Right cardiac atrium (tissue), 5 donors: ENCODE measurements at regions not wholly inside any gene's neighbourhood (a gene's known extent, or its start where the extent isn't known, plus 50 kb on each side); places are given as distances from the start of the nearest gene placed in this dataset.

Experiments used
- ATAC-seq, 2 donors: fragments of 200-7000 bp; cut with Tn5 transposase; one replicate each; pipeline versions ENCODE4 v1.8.0 to v1.9.1; 2020; ENCODE audit warnings: moderate library complexity in 2 of 2, mild to moderate bottlenecking in 1 of 2
- DNase-seq, 3 donors: peaks; one replicate each; pipeline ENCODE4 v3.0.0-alpha.2; 2020
- H3K27ac ChIP-seq: one replicate; pipeline ENCODE4 v1.5.1; 2013; ENCODE audit warnings: mild to moderate bottlenecking, low read length, control low read depth, moderate library complexity
- H3K27me3 ChIP-seq: one replicate; pipeline ENCODE4 v1.6.1; 2013; ENCODE audit not compliant: control insufficient read depth, insufficient read depth
- H3K4me1 ChIP-seq: one replicate; pipeline ENCODE4 v1.6.1; 2013; ENCODE audit warnings: low read length; ENCODE audit not compliant: control insufficient read depth, insufficient read depth
- H3K4me3 ChIP-seq: one replicate; pipeline ENCODE4 v1.5.1; 2013; ENCODE audit warnings: low read length, control low read depth
- H3K9me3 ChIP-seq: one replicate; pipeline ENCODE4 v1.6.1; 2013; ENCODE audit warnings: low read length; ENCODE audit not compliant: control insufficient read depth
- WGBS: extraction: QIAGEN DNeasy Blood & Tissue Kit; methylation state at CpG from one replicate; pipeline ENCODE4 v1.1.7; 2013; 5-methylcytosine and 5-hydroxymethylcytosine counted together
- intact Hi-C, 4 donors: fragments of 100-400 bp; cut with DNase I; formaldehyde crosslinking; loops; one replicate each; pipeline versions ENCODE4 v1.11.0 to v1.14.0; 2022 to 2023
- donor health status: healthy with polysubstance abuse.
- donor health status: DM: no; HTN: yes; CAD: no.
- donor health status: DM: no; HTN: no; CAD: no.
- donor health status: DM: no; HTN: yes; CAD: no; lungs with severe emphysema.
- donor health status: DM: yes; HTN: yes; CAD: no.

- Histone ChIP-seq H3K27ac (no peak overlapping the region), H3K4me1 (no peaks in the 10 kb centered on the region), H3K9me3 (no peaks in the 10 kb centered on the region), H3K27me3 (no peaks in the 10 kb centered on the region), H3K4me3 (no peak overlapping the region)
- ATAC-seq (no peak), DNase-seq (no peak)
- 69% methylated on average over 4 of the region's 4 CpGs for WGBS
- intact Hi-C loops, result no loop called here
These were observed 165.9 kb upstream of the SPRED2 start for GRCh38 chr2:65598264-65598663.

- Histone ChIP-seq H3K9me3 (no peaks in the 10 kb centered on the region), H3K27ac (no peak overlapping the region), H3K27me3 (no peaks in the 10 kb centered on the region), H3K4me3 (no peak overlapping the region), H3K4me1 (no peaks in the 10 kb centered on the region)
- no peak for ATAC-seq
- no peak for DNase-seq
- intact Hi-C loops, result no loop called here
These were observed 163.2 kb upstream of the SPRED2 start for GRCh38 chr2:65595630-65596029.

GRCh38 chr2:65594150-65594549 is 161.8 kb upstream of the SPRED2 start:
- no peak for ATAC-seq
- intact Hi-C loops, result no loop called here
- Histone ChIP-seq H3K27me3 (no peaks in the 10 kb centered on the region), H3K9me3 (no peaks in the 10 kb centered on the region), H3K4me1 (no peaks in the 10 kb centered on the region), H3K4me3 (no peak overlapping the region), H3K27ac (no peak overlapping the region)
- DNase-seq, result no peak

- intact Hi-C loops, result no loop called here
- Histone ChIP-seq H3K4me3 (no peak overlapping the region), H3K4me1 (no peaks in the 10 kb centered on the region), H3K27ac (no peak overlapping the region), H3K9me3 (no peaks in the 10 kb centered on the region), H3K27me3 (no peaks in the 10 kb centered on the region)
- DNase-seq (no peak), ATAC-seq (no peak)
- 83% methylated on average over 2 of the region's 2 CpGs for WGBS
These were observed 157.3 kb upstream of the SPRED2 start for GRCh38 chr2:65589667-65590066.

- Histone ChIP-seq H3K9me3 (no peaks in the 10 kb centered on the region), H3K4me3 (no peak overlapping the region), H3K27me3 (no peaks in the 10 kb centered on the region), H3K4me1 (no peaks in the 10 kb centered on the region), H3K27ac (no peak overlapping the region)
- ATAC-seq (no peak), DNase-seq (no peak)
- intact Hi-C loops, result no loop called here
- 91% methylated on average over 4 of the region's 4 CpGs for WGBS
These were observed 155.4 kb upstream of the SPRED2 start for GRCh38 chr2:65587779-65588178.

DNA sequence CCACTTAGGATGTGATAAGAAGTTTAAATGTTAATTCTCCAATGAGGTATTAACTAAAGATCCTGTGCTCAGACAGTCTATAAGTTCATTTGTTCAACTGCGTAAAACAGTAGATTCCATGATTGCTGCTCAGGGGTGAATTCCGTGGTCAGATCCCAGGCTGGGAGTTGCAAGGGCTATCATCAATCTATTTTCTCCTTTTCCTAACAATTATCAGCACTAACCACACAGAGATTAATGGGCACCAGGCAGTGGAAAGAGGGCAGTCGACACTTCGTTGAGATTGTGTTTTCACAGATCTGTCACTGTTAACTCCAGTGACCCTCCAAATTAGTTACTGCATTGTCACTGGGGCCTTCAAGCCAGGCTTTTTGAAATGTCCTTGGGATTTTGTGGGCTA is 154.1 kb upstream of the SPRED2 start:
- DNase-seq (no peak), ATAC-seq (no peak)
- intact Hi-C loops, result no loop called here
- no peaks in the 10 kb centered on the region for H3K27me3 ChIP-seq
- no peaks in the 10 kb centered on the region for H3K9me3 ChIP-seq
- no peak overlapping the region for H3K4me3 ChIP-seq
- no peaks in the 10 kb centered on the region for H3K4me1 ChIP-seq
- no peak overlapping the region for H3K27ac ChIP-seq
- 58% methylated on average over 4 of the region's 4 CpGs for WGBS

- Histone ChIP-seq H3K4me3 (no peak overlapping the region), H3K27ac (no peak overlapping the region), H3K9me3 (no peaks in the 10 kb centered on the region), H3K27me3 (no peaks in the 10 kb centered on the region), H3K4me1 (no peaks in the 10 kb centered on the region)
- ATAC-seq (no peak), DNase-seq (no peak)
- WGBS, result 75% methylated on average over 11 of the region's 11 CpGs
- intact Hi-C loops, result no loop called here
These were observed 150.7 kb upstream of the SPRED2 start for GRCh38 chr2:65583061-65583460.

- H3K4me3 ChIP-seq, result no peak overlapping the region
- H3K27me3 ChIP-seq, result no peaks in the 10 kb centered on the region
- DNase-seq (no peak), ATAC-seq (no peak)
- no peak overlapping the region for H3K27ac ChIP-seq
- intact Hi-C loops, result no loop called here
- 89% methylated on average over 5 of the region's 5 CpGs for WGBS
- H3K9me3 ChIP-seq, result no peaks in the 10 kb centered on the region
- H3K4me1 ChIP-seq, result no peaks in the 10 kb centered on the region
These were observed 150.0 kb upstream of the SPRED2 start for GRCh38 chr2:65582364-65582763.

DNA sequence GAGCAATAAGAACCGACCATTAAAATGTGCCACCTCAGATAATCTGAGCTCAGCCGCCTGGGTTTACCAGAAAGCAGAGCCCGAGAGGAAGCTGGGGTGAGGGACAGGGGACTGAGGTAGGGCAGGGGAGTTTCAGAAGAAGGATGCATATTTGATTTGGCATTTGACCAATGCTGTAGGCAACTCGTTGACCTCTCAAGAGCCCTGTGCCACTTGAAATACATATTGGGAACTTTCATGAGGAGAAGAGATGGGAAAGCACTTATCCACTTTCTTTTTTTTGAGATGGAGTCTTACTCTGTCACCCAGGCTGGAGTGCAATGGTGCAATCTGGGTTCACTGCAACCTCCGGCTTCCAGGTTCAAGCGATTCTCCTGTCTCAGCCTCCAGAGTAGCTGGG is 148.4 kb upstream of the SPRED2 start:
- Histone ChIP-seq H3K4me1 (no peaks in the 10 kb centered on the region), H3K4me3 (no peak overlapping the region), H3K27ac (no peak overlapping the region), H3K9me3 (no peaks in the 10 kb centered on the region), H3K27me3 (no peaks in the 10 kb centered on the region)
- no peak for DNase-seq
- intact Hi-C loops, result no loop called here
- no peak for ATAC-seq
- 83% methylated on average over 6 of the region's 6 CpGs for WGBS

DNA sequence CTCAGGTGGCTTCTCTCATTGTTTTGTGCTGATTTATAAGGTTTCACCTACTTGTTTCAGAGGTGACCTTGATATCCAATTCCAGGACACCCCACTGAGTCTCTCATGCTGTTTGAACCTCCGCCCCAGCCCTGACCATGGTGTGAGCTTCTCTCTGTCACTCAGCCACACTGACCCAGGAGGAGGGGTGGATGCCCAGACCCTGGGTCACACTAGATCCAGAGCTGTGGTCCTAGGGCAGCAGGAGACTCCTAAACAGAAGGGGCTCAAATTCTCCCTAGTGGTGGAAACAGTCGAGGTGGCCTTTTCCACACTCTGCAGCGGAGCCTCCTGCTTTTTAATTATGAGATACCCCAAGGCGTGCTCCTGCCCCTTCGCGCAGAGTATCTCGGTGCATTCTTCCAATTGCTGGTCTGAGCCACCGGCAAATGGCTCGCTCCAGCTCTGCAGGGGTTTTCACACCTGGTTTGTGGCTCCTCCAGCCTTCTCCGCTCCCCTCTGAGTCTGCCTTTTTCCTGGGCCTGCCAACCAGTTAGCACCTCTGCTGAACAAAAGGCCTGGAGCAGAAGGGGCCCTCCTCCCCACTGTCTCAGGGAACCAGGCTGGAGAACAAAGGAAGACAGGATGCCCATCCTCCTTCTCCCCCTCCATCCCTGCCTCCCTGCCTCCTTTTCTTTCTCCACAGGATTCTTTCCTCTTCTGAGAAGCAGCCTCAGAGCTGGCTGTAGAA is 147.3 kb upstream of the SPRED2 start:
- Histone ChIP-seq H3K27me3 (no peaks in the 10 kb centered on the region), H3K27ac (no peak overlapping the region), H3K4me1 (no peaks in the 10 kb centered on the region), H3K9me3 (no peaks in the 10 kb centered on the region), H3K4me3 (no peak overlapping the region)
- 67% methylated on average over 10 of the region's 10 CpGs for WGBS
- DNase-seq (no peak), ATAC-seq (no peak)
- intact Hi-C loops, result no loop called here

DNA sequence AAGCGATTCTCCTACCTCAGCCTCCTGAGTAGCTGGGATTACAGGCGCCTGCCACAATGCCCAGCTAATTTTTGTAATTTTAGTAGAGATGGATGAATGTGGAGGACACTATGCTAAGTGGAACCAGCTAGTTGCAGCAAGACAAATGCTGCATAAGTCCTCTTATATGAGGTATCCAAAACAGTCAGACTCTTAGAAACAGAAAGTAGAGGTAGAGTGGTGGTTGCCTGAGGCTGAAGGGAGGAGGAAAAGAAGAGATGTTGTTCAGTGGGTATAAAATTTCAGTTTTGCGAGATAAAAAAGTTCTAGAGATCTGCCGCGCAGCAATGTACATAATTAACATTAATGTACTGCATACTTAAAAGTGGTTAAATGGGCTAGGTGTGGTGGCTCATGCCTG is 145.3 kb upstream of the SPRED2 start:
- ATAC-seq (no peak), DNase-seq (no peak)
- H3K4me1 ChIP-seq, result no peaks in the 10 kb centered on the region
- H3K4me3 ChIP-seq, result no peak overlapping the region
- no peaks in the 10 kb centered on the region for H3K9me3 ChIP-seq
- intact Hi-C loops, result no loop called here
- 96% methylated on average over 5 of the region's 5 CpGs for WGBS
- no peak overlapping the region for H3K27ac ChIP-seq
- H3K27me3 ChIP-seq, result no peaks in the 10 kb centered on the region
